Cardiac fibroblast (primary cell): ENCODE measurements at regions not wholly inside any gene's neighbourhood (a gene's known extent, or its start where the extent isn't known, plus 50 kb on each side); places are given as distances from the start of the nearest gene placed in this dataset.

Experiments used
- DNase-seq, 2 donors: peaks; one replicate each; pipeline versions ENCODE4 v3.0.0 to v3.0.0-alpha.2; 2010; ENCODE audit warnings: low read depth in 2 of 2
- H3K4me3 ChIP-seq, 2 donors: replicated peaks in 1 of 2; 1 replicate in 1 of 2; 2 replicates in 1 of 2; pipeline ENCODE4 v1.5.1; 2011; ENCODE audit warnings: low read depth in 2 of 2, low read length in 2 of 2, mild to moderate bottlenecking in 2 of 2, moderate library complexity in 1 of 2
- CTCF ChIP-seq: IDR thresholded peaks from one replicate; pipeline ENCODE4 v1.5.1; 2011; ENCODE audit warnings: low read depth, mild to moderate bottlenecking, low read length, inconsistent platforms

- H3K4me3 ChIP-seq, result no peak overlapping the region
- no peak for TF ChIP-seq CTCF
- DNase-seq, result no peak
Observed at GRCh38 chr14:101334656-101335055, 226.6 kb upstream of the DIO3 start.

GRCh38 chr14:101335061-101335661 lies 226.1 kb upstream of the DIO3 start:
- TF ChIP-seq CTCF, result no peak
- peak in 1 of 2 donors; percentile 1 for DNase-seq
- H3K4me3 ChIP-seq, result no peak overlapping the region

GRCh38 chr14:101336183-101336582 lies 225.1 kb upstream of the DIO3 start:
- no peak overlapping the region for H3K4me3 ChIP-seq
- DNase-seq, result no peak
- TF ChIP-seq CTCF, result no peak

- H3K4me3 ChIP-seq, result no peak overlapping the region
- TF ChIP-seq CTCF, result no peak
Observed at GRCh38 chr14:101337053-101337452, 224.2 kb upstream of the DIO3 start.

GRCh38 chr14:101340556-101340955 lies 220.7 kb upstream of the DIO3 start:
- no peak for DNase-seq
- H3K4me3 ChIP-seq, result no peak overlapping the region
- TF ChIP-seq CTCF, result no peak

More at GRCh38 chr14:101337053-101337452, 224.2 kb upstream of the DIO3 start:
- DNase-seq, result no peak

GRCh38 chr14:101347893-101348777 lies 213.2 kb upstream of the DIO3 start:
- no peak overlapping the region for H3K4me3 ChIP-seq
- DNase-seq, result no peak
- no peak for TF ChIP-seq CTCF
